CD4-positive, alpha-beta T cell treated with Interleukin-2 at 100 ng/mL for 4 hours (primary cell): ENCODE measurements at regions not wholly inside any gene's neighbourhood (a gene's known extent, or its start where the extent isn't known, plus 50 kb on each side); places are given as distances from the start of the nearest gene placed in this dataset.

Experiments
- DNase-seq: peaks from one replicate; pipeline ENCODE4 v3.0.0-alpha.2; 2020; ENCODE audit warnings: low spot score

GRCh38 chr6:1515280-1515679, 94.4 kb upstream of the FOXC1 start:
- no peak for DNase-seq

- DNase-seq, result no peak
These were observed 93.9 kb upstream of the FOXC1 start for GRCh38 chr6:1515781-1516180.

- DNase-seq, result no peak
These were observed 92.8 kb upstream of the FOXC1 start for GRCh38 chr6:1516742-1517520.

GRCh38 chr6:1518855-1519254, 90.9 kb upstream of the FOXC1 start:
- DNase-seq, result no peak

- DNase-seq, result no peak
These were observed 90.1 kb upstream of the FOXC1 start for GRCh38 chr6:1519597-1519996.

GRCh38 chr6:1522779-1523178, 86.9 kb upstream of the FOXC1 start:
- no peak for DNase-seq

- peak; percentile 73 for DNase-seq
These were observed 85.7 kb upstream of the FOXC1 start for GRCh38 chr6:1524040-1524480.

- no peak for DNase-seq
These were observed 84.2 kb upstream of the FOXC1 start for GRCh38 chr6:1525364-1526038.

- no peak for DNase-seq
These were observed 83.2 kb upstream of the FOXC1 start for GRCh38 chr6:1526398-1527072.

GRCh38 chr6:1527073-1527457, 82.7 kb upstream of the FOXC1 start:
- peak; percentile 42 for DNase-seq

GRCh38 chr6:1535295-1535694, 74.4 kb upstream of the FOXC1 start:
- DNase-seq, result peak; percentile 65

- DNase-seq, result no peak
These were observed 72.9 kb upstream of the FOXC1 start for GRCh38 chr6:1536526-1537429.

- DNase-seq, result no peak
These were observed 71.3 kb upstream of the FOXC1 start for GRCh38 chr6:1538369-1538768.

GRCh38 chr6:1538810-1539478, 70.8 kb upstream of the FOXC1 start:
- no peak for DNase-seq

- no peak for DNase-seq
These were observed 68.7 kb upstream of the FOXC1 start for GRCh38 chr6:1540864-1541521.

- DNase-seq, result no peak
These were observed 67.4 kb upstream of the FOXC1 start for GRCh38 chr6:1542335-1542734.

- no peak for DNase-seq
These were observed 67.0 kb upstream of the FOXC1 start for GRCh38 chr6:1542764-1543163.

- no peak for DNase-seq
These were observed 65.7 kb upstream of the FOXC1 start for GRCh38 chr6:1544000-1544399.

GRCh38 chr6:1544603-1545002, 65.1 kb upstream of the FOXC1 start:
- DNase-seq, result no peak

- DNase-seq, result no peak
These were observed 64.1 kb upstream of the FOXC1 start for GRCh38 chr6:1545654-1546053.

GRCh38 chr6:1547785-1548184, 61.9 kb upstream of the FOXC1 start:
- no peak for DNase-seq
